Ovary (tissue), 7 donors: ENCODE measurements at regions not wholly inside any gene's neighbourhood (a gene's known extent, or its start where the extent isn't known, plus 50 kb on each side); places are given as distances from the start of the nearest gene placed in this dataset.
"Not testable (repeated sequence)": the region's sequence is repeated elsewhere in the genome, so short reads cannot be mapped to it uniquely, and the experiment has no call there.

Experiments
- DNase-seq, 5 donors: peaks; one replicate each; pipeline ENCODE4 v3.0.0-alpha.2; 2019 to 2020
- H3K27ac ChIP-seq, 2 donors: fragments of 200-600 bp; one replicate each; pipeline versions ENCODE4 v1.5.1 to v1.8.0; 2019 to 2022
- H3K27me3 ChIP-seq: fragments of 200-600 bp; one replicate; pipeline ENCODE4 v1.8.0; 2022
- H3K36me3 ChIP-seq: fragments of 200-600 bp; sonication (generic); one replicate; pipeline ENCODE4 v1.5.1; 2019
- H3K4me1 ChIP-seq: one replicate; pipeline ENCODE4 v1.8.1; 2013; ENCODE audit warnings: mild to moderate bottlenecking, moderate library complexity; ENCODE audit not compliant: insufficient read depth
- H3K4me3 ChIP-seq: fragments of 200-600 bp; sonication (generic); one replicate; pipeline ENCODE4 v1.5.1; 2017
- H3K9me3 ChIP-seq, 2 donors: fragments of 200-600 bp in 1 of 2; sonication (generic) in 1 of 2; one replicate each; pipeline versions ENCODE4 v1.5.1 to v1.8.1; 2013 to 2019; ENCODE audit warnings: mild to moderate bottlenecking in 1 of 2, moderate library complexity in 1 of 2
- EP300 ChIP-seq: sonication (generic); formaldehyde crosslinking; IDR thresholded peaks from one replicate; pipeline ENCODE4 v1.6.1; 2017; ENCODE audit warnings: antibody characterized with exemption
- POLR2A ChIP-seq: fragments of 450-650 bp; IDR thresholded peaks from one replicate; pipeline ENCODE4 v1.6.1; 2017; ENCODE audit warnings: antibody characterized with exemption, mild to moderate bottlenecking, moderate library complexity
- WGBS, 3 donors: extraction: QIAGEN DNeasy Blood & Tissue Kit in 1 of 3; methylation state at CpG; one replicate each; pipeline versions ENCODE4 v1.1.5 to v1.1.7; 2013 to 2017; 5-methylcytosine and 5-hydroxymethylcytosine counted together
- intact Hi-C, 4 donors: fragments of 100-400 bp; cut with DNase I; formaldehyde crosslinking; loops; one replicate each; pipeline versions ENCODE4 v1.11.0 to v1.15.1; 2022 to 2023
- TF ChIP-seq, protein P1 (sequence below), 3 donors: fragments of 450-650 bp in 2 of 3; fragments of 200-600 bp in 1 of 3; IDR thresholded peaks; one replicate each; pipeline versions ENCODE4 v1.5.1 to v1.8.0; 2016 to 2022; ENCODE audit warnings: antibody characterized with exemption in 3 of 3, mild to moderate bottlenecking in 1 of 3
- donor health status: DM: no; HTN: no; CAD: no; lungs with moderate emphysema.
- donor health status: DM: no; HTN: no; CAD: no.
- donor health status: Bipolar disorder and iron deficiency.
- donor health status: DM: no; HTN: no; CAD: no.
- donor health status: DM: yes; HTN: yes; CAD: no.

- intact Hi-C loops: no loop called here
- no peak overlapping the region for H3K27ac ChIP-seq
- H3K9me3 ChIP-seq: no peaks in the 10 kb centered on the region
- DNase-seq: no peak
- no peak overlapping the region for H3K4me3 ChIP-seq
- H3K4me1 ChIP-seq: no peaks in the 10 kb centered on the region
- no peaks in the 10 kb centered on the region for H3K27me3 ChIP-seq
- 72 to 82% (median 80%) methylated on average over 1 of the region's 1 CpG for WGBS, 3 donors
- no peaks in the 10 kb centered on the region for H3K36me3 ChIP-seq
- TF ChIP-seq EP300: no peak
- no peak for TF ChIP-seq POLR2A
- TF ChIP-seq, protein P1, sequence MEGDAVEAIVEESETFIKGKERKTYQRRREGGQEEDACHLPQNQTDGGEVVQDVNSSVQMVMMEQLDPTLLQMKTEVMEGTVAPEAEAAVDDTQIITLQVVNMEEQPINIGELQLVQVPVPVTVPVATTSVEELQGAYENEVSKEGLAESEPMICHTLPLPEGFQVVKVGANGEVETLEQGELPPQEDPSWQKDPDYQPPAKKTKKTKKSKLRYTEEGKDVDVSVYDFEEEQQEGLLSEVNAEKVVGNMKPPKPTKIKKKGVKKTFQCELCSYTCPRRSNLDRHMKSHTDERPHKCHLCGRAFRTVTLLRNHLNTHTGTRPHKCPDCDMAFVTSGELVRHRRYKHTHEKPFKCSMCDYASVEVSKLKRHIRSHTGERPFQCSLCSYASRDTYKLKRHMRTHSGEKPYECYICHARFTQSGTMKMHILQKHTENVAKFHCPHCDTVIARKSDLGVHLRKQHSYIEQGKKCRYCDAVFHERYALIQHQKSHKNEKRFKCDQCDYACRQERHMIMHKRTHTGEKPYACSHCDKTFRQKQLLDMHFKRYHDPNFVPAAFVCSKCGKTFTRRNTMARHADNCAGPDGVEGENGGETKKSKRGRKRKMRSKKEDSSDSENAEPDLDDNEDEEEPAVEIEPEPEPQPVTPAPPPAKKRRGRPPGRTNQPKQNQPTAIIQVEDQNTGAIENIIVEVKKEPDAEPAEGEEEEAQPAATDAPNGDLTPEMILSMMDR (IDR thresholded peaks at IDR 0.05): no peak
Observed at GRCh38 chr1:217985641-217986040, 299.5 kb upstream of the RRP15 start.

- Histone ChIP-seq H3K27ac (no peak overlapping the region), H3K4me3 (no peak overlapping the region), H3K4me1 (no peaks in the 10 kb centered on the region), H3K9me3 (no peaks in the 10 kb centered on the region), H3K36me3 (no peaks in the 10 kb centered on the region), H3K27me3 (no peaks in the 10 kb centered on the region)
- TF ChIP-seq, protein P1 (IDR thresholded peaks at IDR 0.05): no peak
- no peak for TF ChIP-seq POLR2A
- TF ChIP-seq EP300: no peak
- no peak for DNase-seq
- 70 to 77% (median 70%) methylated on average over 2 of the region's 2 CpGs for WGBS, 3 donors
- intact Hi-C loops: no loop called here
Observed at GRCh38 chr1:217989510-217989909, 295.6 kb upstream of the RRP15 start.

- no peaks in the 10 kb centered on the region for H3K27me3 ChIP-seq
- WGBS, 3 donors: 3 to 6% (median 3%) methylated on average over 4 of the region's 4 CpGs
- no peaks in the 10 kb centered on the region for H3K4me1 ChIP-seq
- H3K27ac ChIP-seq: no peak overlapping the region
- H3K36me3 ChIP-seq: no peaks in the 10 kb centered on the region
- no peaks in the 10 kb centered on the region for H3K9me3 ChIP-seq
- TF ChIP-seq EP300 (no peak), POLR2A (no peak)
- TF ChIP-seq, protein P1 (IDR thresholded peaks at IDR 0.05): no peak
- H3K4me3 ChIP-seq: no peak overlapping the region
- intact Hi-C loops: no loop called here
- DNase-seq: no peak
Observed at GRCh38 chr1:217993439-217993838, 291.7 kb upstream of the RRP15 start.

- H3K36me3 ChIP-seq, H3K27me3 ChIP-seq: not testable (repeated sequence)
- WGBS, 3 donors: 59 to 74% (median 69%) methylated on average over 6 of the region's 6 CpGs
Observed at GRCh38 chr1:218008296-218008695, 276.8 kb upstream of the RRP15 start.

GRCh38 chr1:218015106-218015505 is 270.0 kb upstream of the RRP15 start:
- H3K27me3 ChIP-seq, DNase-seq, H3K36me3 ChIP-seq, H3K4me3 ChIP-seq, H3K27ac ChIP-seq, intact Hi-C loops, H3K9me3 ChIP-seq, H3K4me1 ChIP-seq: not testable (repeated sequence)
- WGBS, 3 donors: 92% methylated on average over 8 of the region's 8 CpGs; no CpG with 5 or more reads in 2 of the 3 donors

More at GRCh38 chr1:218008296-218008695, 276.8 kb upstream of the RRP15 start:
- H3K4me1 ChIP-seq, intact Hi-C loops, DNase-seq, H3K4me3 ChIP-seq, H3K27ac ChIP-seq, H3K9me3 ChIP-seq: not testable (repeated sequence)

GRCh38 chr1:218024211-218024720 is 260.8 kb upstream of the RRP15 start:
- Histone ChIP-seq H3K4me1 (no peaks in the 10 kb centered on the region), H3K36me3 (no peaks in the 10 kb centered on the region), H3K9me3 (no peaks in the 10 kb centered on the region), H3K27ac (no peak overlapping the region), H3K4me3 (no peak overlapping the region), H3K27me3 (no peaks in the 10 kb centered on the region)
- DNase-seq: no peak
- 29 to 36% (median 34%) methylated on average over 2 of the region's 2 CpGs for WGBS, 3 donors
- intact Hi-C loops: no loop called here
- TF ChIP-seq, protein P1 (IDR thresholded peaks at IDR 0.05): no peak
- TF ChIP-seq EP300 (no peak), POLR2A (no peak)
